ENCODE measurements at regions not wholly inside any gene's neighbourhood (a gene's known extent, or its start where the extent isn't known, plus 50 kb on each side); places are given as distances from the start of the nearest gene placed in this dataset.

- no peak for TF ChIP-seq POLR2A (IDR thresholded peaks at IDR 0.05)
- no peak for TF ChIP-seq CTCF (IDR thresholded peaks at IDR 0.05)
These were observed 246.7 kb upstream of the TPK1 start for GRCh38 chr7:145082366-145083161.
